KMS-11 (cell line): ENCODE measurements at regions not wholly inside any gene's neighbourhood (a gene's known extent, or its start where the extent isn't known, plus 50 kb on each side); places are given as distances from the start of the nearest gene placed in this dataset.
"Not testable (repeated sequence)": the region's sequence is repeated elsewhere in the genome, so short reads cannot be mapped to it uniquely, and the experiment has no call there.

Source experiments
- H2AFZ ChIP-seq: fragments of 200-600 bp; sonication (generic); 2 replicates; pipeline ENCODE4 v1.6.1; 2016; ENCODE audit warnings: antibody characterized with exemption, mixed run types, low read depth
- H3K27ac ChIP-seq: fragments of 200-600 bp; sonication (generic); 2 replicates; pipeline ENCODE4 v1.6.1; 2016; ENCODE audit warnings: mild to moderate bottlenecking, mixed run types
- H3K27me3 ChIP-seq: fragments of 200-600 bp; sonication (generic); 2 replicates; pipeline ENCODE4 v1.6.1; 2017; ENCODE audit warnings: mild to moderate bottlenecking, low read depth, mixed run types, moderate library complexity; ENCODE audit not compliant: insufficient read depth
- H3K36me3 ChIP-seq: fragments of 200-600 bp; sonication (generic); 2 replicates; pipeline ENCODE4 v1.6.1; 2017; ENCODE audit warnings: mild to moderate bottlenecking, mixed run types; ENCODE audit not compliant: insufficient read depth
- H3K4me1 ChIP-seq: fragments of 200-600 bp; sonication (generic); 2 replicates; pipeline ENCODE4 v1.6.1; 2016; ENCODE audit warnings: mild to moderate bottlenecking, low read depth, mixed run types; ENCODE audit not compliant: poor library complexity, severe bottlenecking
- H3K4me2 ChIP-seq: fragments of 200-600 bp; sonication (generic); 2 replicates; pipeline ENCODE4 v1.7.0; 2016; ENCODE audit warnings: mild to moderate bottlenecking, mixed run types
- H3K4me3 ChIP-seq: fragments of 200-600 bp; sonication (generic); IDR thresholded peaks from 2 replicates; pipeline ENCODE4 v1.6.1; 2017; ENCODE audit warnings: low read depth, low read length, mixed read lengths; ENCODE audit not compliant: insufficient read depth
- H3K79me2 ChIP-seq: fragments of 200-600 bp; sonication (generic); 2 replicates; pipeline ENCODE4 v1.6.1; 2016; ENCODE audit warnings: low read depth, mixed run types; ENCODE audit not compliant: insufficient read depth
- H3K9ac ChIP-seq: fragments of 200-600 bp; sonication (generic); 2 replicates; pipeline ENCODE4 v1.6.1; 2016; ENCODE audit warnings: mild to moderate bottlenecking, mixed run types
- H4K20me1 ChIP-seq: fragments of 200-600 bp; sonication (generic); 2 replicates; pipeline ENCODE4 v1.6.1; 2016; ENCODE audit warnings: mild to moderate bottlenecking, mixed run types; ENCODE audit not compliant: insufficient read depth

GRCh38 chr2:111453816-111454215, 333.1 kb downstream of the BCL2L11 start:
- H3K9ac ChIP-seq, H3K4me3 ChIP-seq, H3K36me3 ChIP-seq, H3K4me2 ChIP-seq, H4K20me1 ChIP-seq, H3K27ac ChIP-seq, H2AFZ ChIP-seq, H3K27me3 ChIP-seq: not testable (repeated sequence)
- peaks cover 13% of the 10 kb centered on the region; the same call in 1 of the 2 replicates for H3K79me2 ChIP-seq
- H3K4me1 ChIP-seq, result peaks cover 20% of the 10 kb centered on the region

GRCh38 chr2:111454404-111454803, 333.7 kb downstream of the BCL2L11 start:
- H3K4me2 ChIP-seq, H3K27me3 ChIP-seq, H4K20me1 ChIP-seq, H3K4me3 ChIP-seq, H3K36me3 ChIP-seq, H2AFZ ChIP-seq, H3K9ac ChIP-seq, H3K27ac ChIP-seq: not testable (repeated sequence)
- Histone ChIP-seq H3K79me2 (peaks cover 13% of the 10 kb centered on the region; the same call in 1 of the 2 replicates), H3K4me1 (peaks cover 20% of the 10 kb centered on the region)

- not testable (repeated sequence) for H3K27ac ChIP-seq
Measured at GRCh38 chr2:111455016-111456015, 334.6 kb downstream of the BCL2L11 start.

GRCh38 chr2:111457191-111457590, 336.5 kb downstream of the BCL2L11 start:
- H3K27ac ChIP-seq, H3K36me3 ChIP-seq, H3K4me2 ChIP-seq, H3K9ac ChIP-seq, H3K4me3 ChIP-seq, H3K27me3 ChIP-seq, H2AFZ ChIP-seq, H4K20me1 ChIP-seq: not testable (repeated sequence)
- peaks cover 25% of the 10 kb centered on the region; the same call in 1 of the 2 replicates for H3K79me2 ChIP-seq
- peaks cover 22% of the 10 kb centered on the region for H3K4me1 ChIP-seq

More at GRCh38 chr2:111455016-111456015, 334.6 kb downstream of the BCL2L11 start:
- H3K4me1 ChIP-seq, result peaks cover 16% of the 10 kb centered on the region
- not testable (repeated sequence) for H2AFZ ChIP-seq, H3K4me3 ChIP-seq, H3K36me3 ChIP-seq, H3K27me3 ChIP-seq, H4K20me1 ChIP-seq, H3K4me2 ChIP-seq, H3K9ac ChIP-seq
- H3K79me2 ChIP-seq, result peaks cover 11% of the 10 kb centered on the region; the same call in 1 of the 2 replicates

GRCh38 chr2:111460901-111461300, 340.2 kb downstream of the BCL2L11 start:
- H2AFZ ChIP-seq, H3K27ac ChIP-seq, H3K4me3 ChIP-seq, H3K36me3 ChIP-seq, H3K9ac ChIP-seq, H3K4me2 ChIP-seq, H3K27me3 ChIP-seq, H4K20me1 ChIP-seq: not testable (repeated sequence)
- peaks cover 24% of the 10 kb centered on the region for H3K4me1 ChIP-seq
- H3K79me2 ChIP-seq, result peaks cover 31% of the 10 kb centered on the region

GRCh38 chr2:111461831-111462230, 341.1 kb downstream of the BCL2L11 start:
- not testable (repeated sequence) for H3K4me3 ChIP-seq, H3K27me3 ChIP-seq, H3K27ac ChIP-seq, H3K36me3 ChIP-seq, H2AFZ ChIP-seq, H3K9ac ChIP-seq, H3K4me2 ChIP-seq, H4K20me1 ChIP-seq
- Histone ChIP-seq H3K4me1 (peaks cover 31% of the 10 kb centered on the region), H3K79me2 (peaks cover 31% of the 10 kb centered on the region)

GRCh38 chr2:111462572-111462971, 341.9 kb downstream of the BCL2L11 start:
- H2AFZ ChIP-seq, H3K27me3 ChIP-seq, H3K9ac ChIP-seq, H4K20me1 ChIP-seq, H3K36me3 ChIP-seq, H3K4me3 ChIP-seq: not testable (repeated sequence)
- Histone ChIP-seq H3K27ac (peak overlapping the region; percentile 48; the same call in 1 of the 2 replicates), H3K4me1 (peaks cover 38% of the 10 kb centered on the region), H3K79me2 (peaks cover 34% of the 10 kb centered on the region), H3K4me2 (peak overlapping the region; percentile 25; the same call in 1 of the 2 replicates)

GRCh38 chr2:111463238-111463848, 342.6 kb downstream of the BCL2L11 start:
- H3K27me3 ChIP-seq, H3K4me3 ChIP-seq, H4K20me1 ChIP-seq, H3K9ac ChIP-seq, H3K36me3 ChIP-seq, H2AFZ ChIP-seq: not testable (repeated sequence)
- Histone ChIP-seq H3K27ac (peak overlapping the region; percentile 81), H3K4me1 (peaks cover 38% of the 10 kb centered on the region), H3K79me2 (peaks cover 32% of the 10 kb centered on the region), H3K4me2 (0 out of 2 replicates have a peak overlapping the region, but pooled peaks have one; percentile 45)

GRCh38 chr2:111463956-111464355, 343.2 kb downstream of the BCL2L11 start:
- H4K20me1 ChIP-seq, H3K27me3 ChIP-seq, H2AFZ ChIP-seq, H3K9ac ChIP-seq, H3K36me3 ChIP-seq, H3K4me3 ChIP-seq: not testable (repeated sequence)
- peaks cover 28% of the 10 kb centered on the region for H3K79me2 ChIP-seq
- H3K4me2 ChIP-seq, result 0 out of 2 replicates have a peak overlapping the region, but pooled peaks have one; percentile 57
- peaks cover 40% of the 10 kb centered on the region for H3K4me1 ChIP-seq
- H3K27ac ChIP-seq, result peak overlapping the region; percentile 81

- Histone ChIP-seq H3K27ac (peak overlapping the region; percentile 36; the same call in 1 of the 2 replicates), H3K4me2 (peak overlapping the region; percentile 57), H3K79me2 (peaks cover 28% of the 10 kb centered on the region), H3K4me1 (peaks cover 40% of the 10 kb centered on the region)
- H3K27me3 ChIP-seq, H3K9ac ChIP-seq, H3K36me3 ChIP-seq, H3K4me3 ChIP-seq, H4K20me1 ChIP-seq, H2AFZ ChIP-seq: not testable (repeated sequence)
Measured at GRCh38 chr2:111464367-111464766, 343.7 kb downstream of the BCL2L11 start.
